Astrocyte (in vitro differentiated cells and primary cell): ENCODE measurements at regions not wholly inside any gene's neighbourhood (a gene's known extent, or its start where the extent isn't known, plus 50 kb on each side); places are given as distances from the start of the nearest gene placed in this dataset.

ENCODE experiments used
- DNase-seq: peaks from one replicate; pipeline ENCODE4 v3.0.0-alpha.2; 2010; ENCODE audit warnings: low read depth
- FAIRE-seq: peaks from 2 replicates; lab custom pipeline; 2011; peaks lifted over from hg19 to GRCh38; lab: Jason Lieb, UNC
- H2AFZ ChIP-seq: 2 replicates; pipeline ENCODE4 v1.6.0; 2012; ENCODE audit warnings: low read depth, low read length, inconsistent platforms
- H3K27ac ChIP-seq: 2 replicates; pipeline ENCODE4 v1.5.1; 2011; ENCODE audit warnings: low read depth, low read length, inconsistent platforms
- H3K27me3 ChIP-seq: 2 replicates; pipeline ENCODE4 v1.6.0; 2011; ENCODE audit warnings: low read length, inconsistent platforms; ENCODE audit not compliant: insufficient read depth
- H3K36me3 ChIP-seq: 2 replicates; pipeline ENCODE4 v1.5.1; 2011; ENCODE audit warnings: low read length, inconsistent platforms; ENCODE audit not compliant: insufficient read depth
- H3K4me1 ChIP-seq: 2 replicates; pipeline ENCODE4 v1.5.1; 2011; ENCODE audit warnings: low read length, inconsistent platforms; ENCODE audit not compliant: insufficient read depth
- H3K4me2 ChIP-seq: 2 replicates; pipeline ENCODE4 v1.6.0; 2012; ENCODE audit warnings: low read length, inconsistent platforms
- H3K4me3 ChIP-seq: 2 replicates; pipeline ENCODE4 v1.5.1; 2011; ENCODE audit warnings: low read depth, mild to moderate bottlenecking, low read length, inconsistent platforms; ENCODE audit not compliant: insufficient read depth
- H3K79me2 ChIP-seq: 2 replicates; pipeline ENCODE4 v1.6.0; 2012; ENCODE audit warnings: mild to moderate bottlenecking, low read length, inconsistent platforms; ENCODE audit not compliant: insufficient read depth
- H3K9ac ChIP-seq: 2 replicates; pipeline ENCODE4 v1.6.0; 2012; ENCODE audit warnings: mild to moderate bottlenecking, low read length, inconsistent platforms
- H3K9me3 ChIP-seq: 2 replicates; pipeline ENCODE4 v1.5.1; 2012; ENCODE audit warnings: low read depth, mild to moderate bottlenecking, low read length, inconsistent platforms; ENCODE audit not compliant: insufficient read depth
- H4K20me1 ChIP-seq: 2 replicates; pipeline ENCODE4 v1.6.0; 2012; ENCODE audit warnings: low read length, inconsistent platforms; ENCODE audit not compliant: insufficient read depth
- H3K27ac Mint-ChIP-seq: one replicate; pipeline ENCODE4 v1.8.0; 2021; ENCODE audit warnings: mild to moderate bottlenecking, mixed read lengths; ENCODE audit not compliant: unreplicated experiment
- H3K27me3 Mint-ChIP-seq: one replicate; pipeline ENCODE4 v1.8.0; 2021; ENCODE audit warnings: low read depth, mixed read lengths; ENCODE audit not compliant: unreplicated experiment
- H3K36me3 Mint-ChIP-seq: one replicate; pipeline ENCODE4 v1.8.0; 2021; ENCODE audit warnings: low read depth, mixed read lengths; ENCODE audit not compliant: unreplicated experiment
- H3K4me1 Mint-ChIP-seq: one replicate; pipeline ENCODE4 v1.8.0; 2021; ENCODE audit warnings: low read depth, mixed read lengths; ENCODE audit not compliant: unreplicated experiment
- H3K4me3 Mint-ChIP-seq: one replicate; pipeline ENCODE4 v1.8.0; 2021; ENCODE audit warnings: mild to moderate bottlenecking, moderate library complexity, mixed read lengths; ENCODE audit not compliant: unreplicated experiment
- H3K9me3 Mint-ChIP-seq: one replicate; pipeline ENCODE4 v1.8.0; 2021; ENCODE audit warnings: mild to moderate bottlenecking, mixed read lengths; ENCODE audit not compliant: unreplicated experiment
- EZH2 ChIP-seq: IDR thresholded peaks from 2 replicates; pipeline ENCODE4 v1.6.1; 2012; ENCODE audit warnings: mild to moderate bottlenecking, low read length, inconsistent platforms; ENCODE audit not compliant: insufficient read depth
- TF ChIP-seq, protein P1 (sequence below): IDR thresholded peaks from 2 replicates; pipeline ENCODE4 v1.5.1; 2011; ENCODE audit warnings: low read depth, mild to moderate bottlenecking, inconsistent platforms, low read length, moderate library complexity; ENCODE audit not compliant: insufficient read depth

DNA sequence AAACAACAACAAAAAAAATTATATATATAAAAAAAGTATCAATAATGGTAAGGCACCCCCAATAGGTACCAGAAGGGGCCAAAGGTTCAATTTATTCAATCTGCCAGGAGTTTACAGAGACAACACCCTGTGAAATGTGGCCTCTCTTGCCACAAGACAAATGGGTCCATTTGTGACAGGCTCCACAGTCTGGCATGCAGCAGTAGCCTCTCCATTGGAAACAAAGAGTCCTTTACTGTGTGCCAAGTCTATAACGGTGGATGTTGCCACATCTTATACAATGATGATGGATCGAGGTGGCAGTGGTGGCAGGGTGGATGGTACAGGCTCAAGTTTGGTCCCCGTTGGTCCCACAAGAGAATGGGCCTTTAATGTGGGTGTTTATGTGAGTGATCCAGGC, 70.1 kb upstream of the SH3RF1 start:
- H3K79me2 ChIP-seq, result no peaks in the 10 kb centered on the region
- no peak overlapping the region for H3K4me3 ChIP-seq
- Mint-ChIP-seq H3K4me1 (peaks cover 25% of the 10 kb centered on the region), H3K4me3 (no peak overlapping the region), H3K27me3 (no peaks in the 10 kb centered on the region), H3K9me3 (no peaks in the 10 kb centered on the region), H3K27ac (no peak overlapping the region), H3K36me3 (peaks cover 2% of the 10 kb centered on the region)
- H3K9ac ChIP-seq, result no peak overlapping the region
- no peak overlapping the region for H3K27ac ChIP-seq
- FAIRE-seq (no peak), DNase-seq (no peak)
- H2AFZ ChIP-seq, result no peak overlapping the region
- H3K4me2 ChIP-seq, result peak overlapping the region; percentile 19
- H3K36me3 ChIP-seq, result no peaks in the 10 kb centered on the region
- no peaks in the 10 kb centered on the region for H3K27me3 ChIP-seq
- TF ChIP-seq EZH2, result no peak
- TF ChIP-seq, protein P1, sequence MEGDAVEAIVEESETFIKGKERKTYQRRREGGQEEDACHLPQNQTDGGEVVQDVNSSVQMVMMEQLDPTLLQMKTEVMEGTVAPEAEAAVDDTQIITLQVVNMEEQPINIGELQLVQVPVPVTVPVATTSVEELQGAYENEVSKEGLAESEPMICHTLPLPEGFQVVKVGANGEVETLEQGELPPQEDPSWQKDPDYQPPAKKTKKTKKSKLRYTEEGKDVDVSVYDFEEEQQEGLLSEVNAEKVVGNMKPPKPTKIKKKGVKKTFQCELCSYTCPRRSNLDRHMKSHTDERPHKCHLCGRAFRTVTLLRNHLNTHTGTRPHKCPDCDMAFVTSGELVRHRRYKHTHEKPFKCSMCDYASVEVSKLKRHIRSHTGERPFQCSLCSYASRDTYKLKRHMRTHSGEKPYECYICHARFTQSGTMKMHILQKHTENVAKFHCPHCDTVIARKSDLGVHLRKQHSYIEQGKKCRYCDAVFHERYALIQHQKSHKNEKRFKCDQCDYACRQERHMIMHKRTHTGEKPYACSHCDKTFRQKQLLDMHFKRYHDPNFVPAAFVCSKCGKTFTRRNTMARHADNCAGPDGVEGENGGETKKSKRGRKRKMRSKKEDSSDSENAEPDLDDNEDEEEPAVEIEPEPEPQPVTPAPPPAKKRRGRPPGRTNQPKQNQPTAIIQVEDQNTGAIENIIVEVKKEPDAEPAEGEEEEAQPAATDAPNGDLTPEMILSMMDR, result no peak
- H3K4me1 ChIP-seq, result peaks cover 47% of the 10 kb centered on the region
- no peaks in the 10 kb centered on the region for H4K20me1 ChIP-seq
- H3K9me3 ChIP-seq, result no peaks in the 10 kb centered on the region

DNA sequence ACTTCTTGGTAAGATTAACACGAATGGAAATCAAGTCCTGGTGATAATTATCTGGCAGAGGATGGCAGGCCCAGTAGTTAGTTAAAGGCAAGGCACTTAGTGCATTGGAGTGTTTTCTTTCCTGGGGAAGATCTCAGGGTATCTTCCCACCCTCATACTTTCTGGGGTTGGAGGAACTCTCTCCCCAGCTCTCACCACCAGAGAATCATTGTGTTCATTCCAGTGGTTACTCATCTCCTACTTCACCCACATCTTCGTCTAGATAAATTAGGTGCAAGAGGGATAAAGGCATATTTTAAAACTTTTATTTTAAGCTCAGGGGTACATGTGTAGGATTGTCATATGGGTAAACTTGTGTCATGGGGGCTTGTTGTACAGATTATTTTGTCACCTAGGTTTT, 67.5 kb upstream of the SH3RF1 start:
- H3K27me3 ChIP-seq, result no peaks in the 10 kb centered on the region
- FAIRE-seq, result peak; percentile 96
- peaks cover 48% of the 10 kb centered on the region for H3K4me1 ChIP-seq
- H3K9ac ChIP-seq, result peak overlapping the region; percentile 58
- no peak overlapping the region for H3K4me3 Mint-ChIP-seq
- H3K4me1 Mint-ChIP-seq, result peaks cover 15% of the 10 kb centered on the region
- TF ChIP-seq EZH2, result no peak
- TF ChIP-seq, protein P1, result no peak
- peak; percentile 75 for DNase-seq
- no peak overlapping the region for H2AFZ ChIP-seq
- no peaks in the 10 kb centered on the region for H3K9me3 Mint-ChIP-seq
- peak overlapping the region; percentile 88 for H3K27ac Mint-ChIP-seq
- no peaks in the 10 kb centered on the region for H3K27me3 Mint-ChIP-seq
- H3K27ac ChIP-seq, result peak overlapping the region; percentile 87
- H3K36me3 ChIP-seq, result no peaks in the 10 kb centered on the region
- H3K9me3 ChIP-seq, result peaks cover under 1% of the 10 kb centered on the region
- no peaks in the 10 kb centered on the region for H4K20me1 ChIP-seq
- H3K4me2 ChIP-seq, result peak overlapping the region; percentile 68
- no peaks in the 10 kb centered on the region for H3K79me2 ChIP-seq
- H3K36me3 Mint-ChIP-seq, result peaks cover 2% of the 10 kb centered on the region
- peak overlapping the region; percentile 36 for H3K4me3 ChIP-seq

DNA sequence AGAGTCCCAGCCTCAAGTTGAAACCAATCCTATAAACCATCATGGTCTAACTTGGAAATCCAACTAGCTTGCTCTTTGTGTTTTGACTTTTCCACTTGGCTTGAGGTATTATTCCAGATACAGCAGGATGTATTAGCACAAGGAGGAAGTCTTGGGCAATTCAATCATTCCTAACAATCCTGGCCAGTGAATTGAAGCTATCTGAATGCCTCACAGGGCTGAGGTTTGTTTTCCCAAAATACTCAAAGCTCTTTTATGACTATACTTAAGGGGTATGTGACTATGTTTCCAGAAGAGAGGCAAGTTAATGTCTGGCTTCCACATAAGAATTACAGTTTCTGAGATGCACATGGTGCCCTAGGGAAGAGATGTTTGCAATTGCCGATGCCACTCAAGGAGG, 66.8 kb upstream of the SH3RF1 start:
- Histone ChIP-seq H3K27ac (peak overlapping the region; percentile 87), H3K9ac (peak overlapping the region; percentile 58), H3K4me2 (peak overlapping the region; percentile 68), H2AFZ (no peak overlapping the region), H3K27me3 (no peaks in the 10 kb centered on the region), H3K9me3 (peaks cover 8% of the 10 kb centered on the region), H3K4me3 (peak overlapping the region; percentile 36), H3K79me2 (no peaks in the 10 kb centered on the region), H3K36me3 (no peaks in the 10 kb centered on the region), H4K20me1 (no peaks in the 10 kb centered on the region), H3K4me1 (peaks cover 44% of the 10 kb centered on the region)
- DNase-seq, result peak; percentile 99
- Mint-ChIP-seq H3K36me3 (peaks cover 2% of the 10 kb centered on the region), H3K27me3 (no peaks in the 10 kb centered on the region), H3K4me3 (no peak overlapping the region), H3K27ac (peak overlapping the region; percentile 88), H3K4me1 (peaks cover 12% of the 10 kb centered on the region), H3K9me3 (peaks cover 2% of the 10 kb centered on the region)
- TF ChIP-seq, protein P1, result no peak
- TF ChIP-seq EZH2, result no peak
- FAIRE-seq, result peak; percentile 98
